HK-2 (cell line): ENCODE measurements at regions not wholly inside any gene's neighbourhood (a gene's known extent, or its start where the extent isn't known, plus 50 kb on each side); places are given as distances from the start of the nearest gene placed in this dataset.
"Not testable (repeated sequence)": the region's sequence is repeated elsewhere in the genome, so short reads cannot be mapped to it uniquely, and the experiment has no call there.

Source experiments
- DNase-seq: peaks from one replicate; pipeline ENCODE4 v3.0.0-alpha.2; 2018; ENCODE audit not compliant: unreplicated experiment

DNA sequence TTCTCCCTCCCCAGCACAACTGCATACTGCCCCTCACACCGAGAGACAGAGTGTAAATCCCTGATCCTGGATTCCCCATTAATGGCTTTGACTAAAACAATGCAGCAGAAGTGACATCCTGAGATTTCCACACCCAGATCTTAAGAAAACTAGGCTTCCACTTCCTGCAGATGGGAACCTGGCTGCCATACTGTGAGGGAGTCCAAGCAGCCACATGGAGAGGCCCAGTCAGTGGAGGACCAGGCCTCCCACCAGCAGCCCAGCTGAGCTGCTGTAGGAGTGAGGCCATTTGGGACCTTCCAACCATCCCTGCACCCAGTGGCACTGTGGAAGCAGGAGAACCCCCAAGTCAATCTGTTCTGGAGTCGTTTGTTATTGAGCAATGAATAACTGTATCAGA is 120.6 kb downstream of the CRYAA start:
- DNase-seq = no peak

DNA sequence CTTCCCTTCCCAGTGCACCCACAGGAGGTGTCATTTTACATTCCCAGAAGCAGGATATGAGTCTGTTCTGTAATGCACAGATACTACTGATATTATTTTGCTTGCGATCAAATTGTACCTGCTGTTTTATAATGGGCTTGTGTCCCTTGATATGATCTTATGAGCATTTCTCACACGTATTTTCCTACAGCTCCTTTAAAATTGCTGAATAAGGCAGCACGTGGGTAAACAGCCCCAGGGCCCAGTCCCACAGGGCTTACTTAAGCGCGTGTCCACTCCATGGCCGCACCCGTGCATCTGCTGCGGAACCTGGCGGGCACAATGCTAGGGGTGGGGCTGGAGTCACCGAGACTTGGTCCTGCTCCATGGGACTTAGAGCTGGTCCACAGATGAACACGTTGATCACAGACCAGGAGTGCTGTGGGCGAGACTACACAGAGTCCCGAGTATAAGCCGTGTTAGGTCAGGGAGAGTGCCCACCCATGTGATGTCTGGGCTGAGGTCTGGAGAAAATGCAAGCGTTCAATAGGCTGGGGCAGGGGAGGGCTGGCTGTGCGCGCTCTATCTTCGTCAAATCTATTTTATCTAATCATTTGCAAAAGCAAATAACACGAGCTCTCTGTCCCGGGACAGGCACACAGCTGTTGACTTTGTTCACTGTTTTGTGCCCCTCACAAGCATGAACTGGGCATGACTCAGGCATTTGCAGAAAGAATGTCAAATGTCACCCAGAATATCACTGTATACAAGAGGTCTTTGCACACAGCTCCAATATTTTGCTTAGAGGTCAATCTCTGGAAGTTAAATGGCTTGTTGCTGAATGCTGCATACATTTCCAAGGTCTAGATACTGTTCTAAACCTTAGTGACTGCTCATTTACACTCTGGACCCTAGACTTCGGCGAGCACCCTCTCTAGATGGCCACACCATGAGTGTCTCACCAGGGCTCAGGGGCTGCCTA is 119.3 kb downstream of the CRYAA start:
- no peak for DNase-seq

DNA sequence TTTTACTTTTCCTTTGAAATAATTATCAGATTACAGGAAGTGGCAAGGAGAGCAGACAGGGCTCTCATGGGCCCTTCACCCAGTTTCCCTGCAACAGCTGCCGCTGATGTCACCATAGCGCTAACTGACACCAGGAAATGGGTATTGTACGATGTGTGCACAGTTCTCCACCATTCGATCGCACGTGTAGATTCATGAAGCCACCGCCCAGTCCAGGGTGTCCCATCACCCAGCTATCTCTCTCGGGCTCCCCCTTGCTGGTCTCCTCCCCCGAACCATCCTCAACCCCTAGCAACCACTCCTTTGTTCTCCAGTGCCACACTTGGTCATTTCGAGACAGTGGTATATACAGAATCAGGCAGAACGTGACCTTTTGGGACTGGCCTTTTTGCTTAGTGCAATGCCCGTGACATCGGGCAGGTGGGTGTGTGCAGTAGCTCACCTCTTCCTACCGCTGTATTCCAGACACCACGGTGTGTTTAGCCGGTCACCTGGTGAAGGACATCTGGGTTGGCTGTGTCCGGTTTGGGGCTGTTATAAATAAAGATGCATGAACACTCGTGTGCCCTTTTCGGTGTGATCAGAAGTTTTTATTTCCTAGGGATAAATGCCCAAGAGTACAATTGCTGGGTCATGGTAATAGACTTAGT is 118.4 kb downstream of the CRYAA start:
- no peak for DNase-seq

DNA sequence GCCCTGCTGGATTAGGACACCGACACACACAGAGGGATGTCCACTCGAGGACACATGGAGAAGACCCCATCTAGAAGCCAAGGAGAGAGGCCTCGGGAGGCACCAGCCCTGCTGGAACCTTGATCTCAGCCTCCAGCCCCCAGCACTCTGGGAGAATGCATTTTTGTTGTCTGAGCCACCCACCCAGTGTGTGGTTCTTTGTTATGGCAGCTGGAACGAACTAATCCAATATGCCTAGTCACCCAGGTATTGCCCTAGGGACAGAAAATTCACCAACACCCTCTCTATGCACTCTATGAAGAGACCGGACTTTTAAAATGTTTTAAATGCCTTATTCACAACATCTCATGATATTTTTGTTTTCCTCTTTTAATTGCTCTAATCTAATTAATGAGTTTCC is 117.4 kb downstream of the CRYAA start:
- DNase-seq = no peak

DNA sequence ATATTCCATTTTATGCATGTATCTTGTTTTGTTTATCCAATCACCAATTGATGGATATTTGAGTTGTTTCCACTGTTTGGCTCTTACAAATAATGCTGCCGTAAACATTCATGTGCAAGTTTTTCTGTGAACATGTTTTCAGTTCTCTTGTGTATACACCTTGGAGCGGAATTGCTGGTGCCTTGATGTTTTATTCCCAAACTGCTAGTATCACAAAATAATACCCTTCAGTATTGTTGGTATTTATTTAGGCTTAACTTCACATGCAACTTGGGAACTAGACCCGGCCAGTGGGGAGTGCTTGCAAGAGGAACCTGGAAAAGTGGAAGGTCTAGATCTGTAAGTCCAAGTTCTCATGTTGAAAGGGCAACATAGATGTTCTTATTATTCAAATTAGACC is 115.9 kb downstream of the CRYAA start:
- no peak for DNase-seq

DNA sequence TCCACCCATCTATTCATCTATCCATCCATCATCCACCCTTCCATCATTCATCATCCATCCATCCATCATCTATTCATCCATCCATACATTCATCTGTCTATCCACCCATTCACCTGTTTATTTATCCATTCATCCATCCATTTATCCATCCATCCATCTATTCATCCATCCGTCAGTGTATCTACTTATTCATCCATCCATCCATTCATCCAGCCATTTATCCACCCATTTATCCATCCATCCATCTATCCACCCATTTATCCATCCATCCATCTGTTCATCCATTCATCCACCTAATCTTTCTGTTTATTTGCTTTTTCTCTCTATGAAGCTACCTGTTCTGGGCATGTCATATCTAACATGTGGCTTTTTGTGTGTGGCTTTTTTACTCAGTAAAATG is 115.4 kb downstream of the CRYAA start:
- DNase-seq = no peak

DNA sequence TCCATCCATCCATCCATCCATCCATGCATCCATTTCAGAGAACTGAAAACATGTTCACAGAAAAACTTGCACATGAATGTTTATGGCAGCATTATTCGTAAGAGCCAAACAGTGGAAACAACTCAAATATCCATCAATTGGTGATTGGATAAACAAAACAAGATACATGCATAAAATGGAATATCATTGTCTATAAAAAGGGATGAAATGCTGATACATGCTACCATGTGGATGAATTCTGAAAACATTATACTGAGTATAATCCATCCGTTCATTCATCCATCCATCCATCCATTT is 115.1 kb downstream of the CRYAA start:
- not testable (repeated sequence) for DNase-seq

DNA sequence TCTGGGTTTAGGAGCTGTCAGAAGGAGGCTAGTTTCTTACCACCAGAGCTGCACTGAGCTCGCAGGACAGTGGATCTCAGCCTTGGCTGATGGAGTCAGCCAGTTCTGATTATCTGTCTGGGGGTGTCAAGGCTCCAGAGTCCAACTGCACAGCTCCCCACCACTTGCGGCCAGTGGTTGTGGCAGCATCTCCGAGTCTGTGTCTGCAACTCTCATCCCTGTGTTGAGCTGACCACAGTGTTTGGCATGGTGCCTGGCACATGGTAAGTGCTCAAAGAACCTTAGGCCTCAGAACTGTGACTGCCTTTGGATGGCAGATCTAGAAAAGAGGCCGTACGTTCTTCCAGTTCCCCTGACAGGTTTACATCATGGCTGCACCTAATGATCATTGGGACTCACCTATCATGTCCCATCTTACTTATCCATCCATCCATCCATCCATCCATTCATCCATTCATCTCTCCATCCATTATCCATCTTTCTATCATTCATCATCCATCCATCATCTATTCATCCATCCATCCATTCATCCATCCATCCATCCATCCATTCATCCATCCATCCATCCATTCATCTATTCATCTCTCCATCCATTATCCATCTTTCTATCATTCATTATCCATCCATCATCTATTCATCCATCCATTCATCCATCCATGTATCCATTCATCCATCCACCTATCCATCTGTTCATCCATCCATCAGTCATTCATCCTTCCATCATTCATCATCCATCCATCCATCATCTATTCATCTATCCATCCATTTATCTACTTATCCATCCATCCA is 114.5 kb downstream of the CRYAA start:
- no peak for DNase-seq

DNA sequence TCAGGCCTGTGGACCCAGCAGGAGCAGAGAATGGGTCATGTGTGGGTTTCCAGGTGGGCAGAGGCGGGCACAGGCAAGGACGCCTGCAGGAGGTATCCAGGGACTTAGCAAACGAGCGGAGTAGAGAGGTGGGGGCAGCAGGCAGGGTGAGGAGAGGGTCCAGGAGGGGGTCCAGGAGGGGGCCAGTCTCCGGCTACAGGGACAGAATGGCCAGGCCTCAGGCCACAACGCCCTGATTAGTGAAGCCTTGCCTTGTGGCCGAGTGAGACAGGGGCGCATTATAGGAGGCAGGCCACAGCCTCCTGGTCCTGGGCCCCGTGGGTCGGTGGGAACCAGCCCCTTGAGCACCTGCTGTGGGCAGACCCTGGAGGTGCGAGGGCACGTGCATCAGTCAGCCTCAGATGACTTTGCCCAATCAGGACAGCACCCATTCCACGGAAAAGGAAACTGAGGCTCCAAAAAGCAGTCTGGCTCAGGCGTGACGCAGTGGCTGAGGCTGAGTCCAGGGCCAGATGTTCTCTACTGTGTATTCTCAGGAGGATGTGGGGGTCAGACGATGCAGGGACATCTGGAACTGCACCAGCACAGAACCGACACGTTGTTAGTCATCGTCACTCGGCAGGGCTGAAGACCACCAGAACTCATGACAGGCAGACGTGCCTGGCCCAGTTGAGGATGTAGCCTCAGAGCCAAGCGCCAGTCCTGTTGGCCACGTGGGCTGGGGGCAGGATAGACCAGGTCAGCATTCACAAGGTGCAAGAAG is 113.7 kb downstream of the CRYAA start:
- DNase-seq = no peak

DNA sequence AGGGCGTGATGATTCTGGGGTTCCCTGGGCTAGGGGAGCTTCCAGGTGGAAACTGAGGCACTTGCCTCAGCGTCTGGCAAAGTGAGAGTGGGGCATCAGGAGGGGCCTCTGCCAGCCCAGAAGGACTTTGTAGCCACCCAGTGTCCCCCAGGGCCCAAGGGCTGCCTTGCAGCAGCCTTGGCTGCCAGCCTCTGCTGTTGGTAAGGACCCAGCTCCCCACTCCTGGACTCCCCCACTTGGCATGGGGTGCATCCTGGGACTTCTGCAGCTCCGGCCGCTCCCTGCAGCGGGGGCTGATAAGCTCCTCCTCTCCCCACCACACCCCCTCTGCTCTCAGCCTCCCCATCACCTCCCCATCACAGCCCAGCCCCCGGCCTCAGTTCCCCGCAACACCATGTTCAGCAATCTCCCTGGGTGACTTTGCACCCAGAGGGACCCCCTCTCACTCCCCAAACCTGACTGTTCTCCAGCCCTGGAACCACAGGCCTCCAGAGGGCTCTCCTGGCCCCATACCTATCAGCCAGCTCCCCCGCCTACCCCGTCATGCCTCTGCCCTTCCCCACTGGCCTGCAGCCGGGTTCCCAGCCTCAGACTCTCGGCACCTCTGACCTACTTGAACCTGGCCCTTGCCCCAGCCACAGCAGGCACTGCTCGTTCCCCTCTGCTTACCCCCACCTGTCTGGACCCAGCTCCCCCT is 113.0 kb downstream of the CRYAA start:
- no peak for DNase-seq

DNA sequence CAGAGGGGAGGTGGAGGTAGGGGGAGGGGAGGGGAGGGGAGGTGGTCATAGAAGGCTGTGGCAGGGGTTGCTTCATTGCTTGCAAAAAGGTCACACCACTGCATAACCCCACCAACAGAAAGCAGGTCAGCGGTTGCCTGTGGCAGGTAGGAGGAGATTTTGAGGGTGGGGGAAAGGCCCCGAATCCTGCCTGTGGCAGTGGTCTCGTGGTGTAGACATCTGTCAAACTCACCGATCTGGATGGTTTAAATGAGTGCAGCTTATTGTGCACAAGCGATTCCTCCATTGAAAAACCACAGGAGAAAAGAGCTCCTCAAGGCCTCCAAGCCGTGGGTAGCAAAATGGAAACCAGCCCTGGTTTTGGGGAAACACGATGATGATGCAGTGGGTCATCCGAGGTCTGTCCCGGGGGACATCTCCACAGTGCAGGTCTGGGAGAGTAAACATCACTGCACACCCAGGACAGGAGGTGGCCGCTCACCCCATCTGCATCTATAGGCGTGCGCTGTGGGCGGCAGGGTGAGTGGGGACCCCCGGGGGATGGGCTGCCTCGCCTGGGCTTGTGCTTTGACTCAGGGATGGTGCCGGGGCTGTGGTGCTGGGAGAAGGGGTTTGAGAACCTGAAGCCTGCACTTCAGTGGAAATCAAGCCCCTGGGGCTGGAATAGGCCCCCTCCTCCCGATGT is 112.3 kb downstream of the CRYAA start:
- DNase-seq = no peak

DNA sequence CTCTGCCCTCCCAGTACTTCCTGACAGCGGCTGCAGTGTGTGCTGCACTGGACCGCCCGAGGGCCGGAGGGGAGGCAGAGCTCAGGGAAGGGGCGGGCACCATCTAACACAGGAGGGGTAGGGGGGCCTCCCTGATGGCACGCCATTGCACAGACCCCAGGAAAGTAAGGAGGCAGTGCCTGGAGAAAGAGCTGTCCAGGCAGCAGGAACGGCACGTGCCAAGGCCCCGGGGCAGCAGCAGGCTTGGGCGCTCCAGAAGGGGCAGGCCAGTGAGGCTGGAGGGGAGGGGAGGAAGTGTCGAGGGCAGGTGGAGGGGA is 110.7 kb downstream of the CRYAA start:
- DNase-seq = no peak

DNA sequence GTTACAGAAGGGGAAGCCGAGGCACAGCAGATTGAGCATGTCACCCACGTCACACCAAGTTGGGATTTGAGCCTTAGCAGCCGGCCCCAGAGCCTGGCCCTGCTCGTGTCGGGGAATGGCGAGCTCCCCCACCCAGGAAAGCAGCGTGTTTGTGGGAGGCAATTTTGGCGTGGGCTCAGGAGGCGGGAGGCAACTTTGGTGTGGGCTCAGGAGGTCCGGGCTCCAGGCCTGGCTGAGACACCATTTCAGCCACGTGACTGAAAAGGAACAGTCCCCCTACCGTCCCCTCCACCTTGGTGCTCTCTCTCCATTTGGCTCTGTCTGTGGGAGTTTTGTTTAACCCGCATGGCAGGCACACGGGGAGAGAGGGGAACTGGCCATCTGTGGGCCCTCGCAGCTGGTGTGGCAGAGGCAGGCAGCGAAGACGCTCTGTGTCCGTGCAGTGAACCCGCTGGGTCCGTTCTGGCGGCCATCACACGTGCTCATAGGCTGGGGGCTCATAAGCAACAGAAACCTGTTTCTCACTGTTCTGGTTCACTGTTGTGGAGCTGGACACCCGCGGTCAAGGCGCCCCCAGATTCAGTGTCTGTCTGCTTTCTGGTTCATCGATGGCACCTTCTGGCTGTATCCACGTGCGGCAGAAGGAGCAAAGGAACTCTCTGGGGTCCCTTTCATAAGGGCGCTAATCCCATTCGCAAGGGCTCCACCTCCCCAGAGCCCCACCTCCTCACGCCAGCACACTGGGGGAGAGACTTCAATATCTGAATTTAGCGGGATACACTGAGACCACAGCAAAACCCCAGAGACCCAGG is 110.2 kb downstream of the CRYAA start:
- no peak for DNase-seq

DNA sequence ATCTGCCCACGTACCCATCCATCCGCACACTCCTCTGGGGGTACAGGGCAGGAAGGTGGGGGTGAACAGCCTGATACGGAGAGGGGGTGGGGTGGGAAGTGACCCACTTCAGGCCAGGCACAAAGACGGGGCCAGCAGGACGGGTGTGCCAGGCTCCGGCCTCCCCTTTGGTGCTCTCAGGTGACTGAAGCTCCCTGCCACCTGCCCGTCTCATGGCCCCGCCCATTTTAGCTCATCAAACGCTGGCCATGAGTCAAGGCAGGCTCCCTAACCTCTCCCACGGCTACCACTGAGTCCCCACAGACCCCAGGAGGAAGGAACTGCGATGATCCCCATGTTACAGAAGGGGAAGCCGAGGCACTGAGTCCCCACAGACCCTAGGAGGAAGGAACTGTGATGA is 109.6 kb downstream of the CRYAA start:
- DNase-seq = no peak

DNA sequence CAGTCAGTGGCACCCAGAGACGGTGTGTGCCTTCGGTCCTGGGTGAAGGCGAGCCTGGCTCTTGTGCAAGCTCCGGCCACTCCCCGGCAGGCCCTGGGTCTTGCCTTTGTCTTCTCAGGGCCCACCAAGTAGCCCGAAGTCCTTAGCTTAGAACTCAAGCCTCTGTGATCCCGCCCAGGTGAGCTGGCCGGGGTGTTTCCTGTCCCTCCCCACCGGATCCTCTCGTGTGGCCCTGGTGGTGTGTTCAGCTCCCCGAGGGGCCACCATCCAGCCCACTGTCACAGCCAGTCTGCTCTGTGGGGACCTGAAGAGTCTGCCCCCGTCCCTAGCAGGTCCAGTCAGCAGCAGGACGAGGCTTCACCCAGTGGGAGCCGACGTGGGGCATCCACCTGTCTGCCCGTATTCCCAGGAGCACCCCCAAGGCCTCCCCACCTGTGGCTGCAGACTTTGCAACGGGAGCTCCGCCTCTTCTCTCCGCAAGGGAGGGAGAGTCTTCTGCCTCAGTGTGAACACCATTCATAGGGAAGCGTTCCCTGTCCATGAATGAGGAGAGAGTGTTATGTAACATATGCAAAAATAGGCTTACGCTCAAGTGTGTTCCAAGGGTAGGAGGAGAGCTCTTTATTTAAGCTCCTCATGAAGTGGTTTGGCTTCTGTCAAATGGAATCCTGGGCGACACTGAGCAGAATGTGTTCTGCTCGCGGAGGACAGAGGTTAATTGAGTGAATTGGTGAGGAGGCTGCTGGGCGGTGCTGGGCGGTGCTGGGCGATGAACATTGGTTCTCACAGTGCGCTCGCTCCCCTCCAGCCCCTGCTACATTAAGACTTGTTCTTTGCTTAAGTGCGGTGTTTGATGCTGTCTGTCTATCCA is 108.9 kb downstream of the CRYAA start:
- DNase-seq = no peak

DNA sequence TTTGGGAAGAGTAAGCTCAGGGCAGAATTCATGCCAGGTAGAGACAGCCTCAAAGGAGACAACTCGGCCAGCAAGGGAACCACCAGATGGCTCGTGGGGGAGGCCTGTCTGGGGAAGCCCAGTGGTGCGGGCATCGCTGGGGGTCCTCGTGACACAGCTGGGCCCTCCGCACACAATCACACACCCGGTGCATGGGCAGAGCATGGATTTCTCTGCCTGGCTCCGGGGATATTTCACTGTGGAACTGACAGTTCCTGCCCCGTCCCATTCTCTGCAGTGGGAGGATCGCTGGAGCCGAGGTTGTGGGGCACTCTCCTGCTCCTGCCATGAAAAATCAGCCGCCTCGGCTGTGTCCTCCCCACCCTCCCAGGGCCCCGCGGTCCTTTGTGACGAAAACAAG is 108.0 kb downstream of the CRYAA start:
- no peak for DNase-seq

DNA sequence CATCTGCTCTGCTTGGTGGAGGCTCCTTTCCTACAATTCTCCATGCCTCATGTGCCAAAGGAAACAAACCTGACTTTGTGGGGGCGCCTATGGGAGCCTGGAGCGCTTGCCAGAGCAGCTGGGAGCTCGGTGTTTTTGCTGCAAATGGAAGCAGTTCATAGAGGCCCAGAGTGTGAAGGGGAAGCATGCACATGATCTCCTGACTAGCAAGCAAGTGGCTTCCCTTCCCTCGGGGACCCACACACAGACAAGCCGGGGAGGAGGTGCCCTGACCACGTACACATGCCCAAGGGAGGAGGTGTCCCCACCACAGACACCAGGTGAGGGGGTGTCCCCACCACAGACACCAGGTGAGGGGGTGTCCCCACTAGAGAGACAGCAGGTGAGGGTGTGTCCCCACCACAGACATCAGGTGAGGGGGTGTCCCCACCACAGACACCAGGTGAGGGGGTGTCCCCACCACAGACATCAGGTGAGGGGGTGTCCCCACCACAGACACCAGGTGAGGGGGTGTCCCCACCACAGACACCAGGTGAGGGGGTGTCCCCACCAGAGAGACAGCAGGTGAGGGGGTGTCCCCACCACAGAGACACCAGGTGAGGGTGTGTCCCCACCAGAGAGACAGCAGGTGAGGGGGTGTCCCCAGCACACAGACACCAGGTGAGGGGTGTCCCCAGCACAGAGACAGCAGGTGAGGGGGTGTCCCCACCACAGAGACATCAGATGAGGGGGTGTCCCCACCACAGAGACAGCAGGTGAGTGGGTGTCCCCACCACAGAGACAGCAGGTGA is 106.8 kb downstream of the CRYAA start:
- DNase-seq = no peak

DNA sequence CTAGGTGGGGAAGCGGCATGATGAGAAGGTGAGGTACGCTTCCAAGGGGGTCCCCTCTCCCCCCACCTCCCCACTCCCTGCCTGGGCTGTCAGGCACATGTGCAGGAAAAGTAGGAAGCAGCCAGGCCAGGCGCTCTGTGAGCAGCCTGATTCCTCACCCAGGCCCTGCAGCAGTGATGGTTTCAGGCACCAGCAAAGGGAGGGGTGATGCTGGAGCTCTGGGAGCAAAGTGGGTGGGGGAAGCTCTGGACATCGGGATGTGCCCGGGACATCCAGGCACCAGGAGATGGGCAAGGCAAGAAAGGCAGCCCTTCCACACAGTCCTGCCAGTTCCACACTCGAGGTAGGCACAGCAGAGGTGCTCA is 106.1 kb downstream of the CRYAA start:
- DNase-seq = no peak
